Stomach (tissue), 4 donors: ENCODE measurements at regions not wholly inside any gene's neighbourhood (a gene's known extent, or its start where the extent isn't known, plus 50 kb on each side); places are given as distances from the start of the nearest gene placed in this dataset.

ENCODE experiments used
- CTCF ChIP-seq, 7 experiments: fragments of 450-650 bp in 4 of 7; fragments of 200-600 bp in 3 of 7; sonication (generic) in 3 of 7; IDR thresholded peaks; one replicate each; pipeline ENCODE4 v1.5.1; 2016 to 2019; ENCODE audit warnings: antibody characterized with exemption in 7 of 7, control low read depth in 2 of 7, mild to moderate bottlenecking in 1 of 7
- EP300 ChIP-seq: sonication (generic); formaldehyde crosslinking; IDR thresholded peaks from one replicate; pipeline ENCODE4 v1.6.1; 2017; ENCODE audit warnings: antibody characterized with exemption
- POLR2A ChIP-seq, 4 donors: fragments of 450-650 bp; IDR thresholded peaks; one replicate each; pipeline ENCODE4 v1.6.1; 2016; ENCODE audit warnings: antibody characterized with exemption in 4 of 4, control low read depth in 2 of 4, mild to moderate bottlenecking in 1 of 4, moderate library complexity in 1 of 4
- POLR2AphosphoS5 ChIP-seq, 3 donors: sonication (generic); formaldehyde crosslinking; IDR thresholded peaks; one replicate each; pipeline ENCODE4 v1.6.1; 2016; ENCODE audit warnings: antibody characterized with exemption in 3 of 3

DNA sequence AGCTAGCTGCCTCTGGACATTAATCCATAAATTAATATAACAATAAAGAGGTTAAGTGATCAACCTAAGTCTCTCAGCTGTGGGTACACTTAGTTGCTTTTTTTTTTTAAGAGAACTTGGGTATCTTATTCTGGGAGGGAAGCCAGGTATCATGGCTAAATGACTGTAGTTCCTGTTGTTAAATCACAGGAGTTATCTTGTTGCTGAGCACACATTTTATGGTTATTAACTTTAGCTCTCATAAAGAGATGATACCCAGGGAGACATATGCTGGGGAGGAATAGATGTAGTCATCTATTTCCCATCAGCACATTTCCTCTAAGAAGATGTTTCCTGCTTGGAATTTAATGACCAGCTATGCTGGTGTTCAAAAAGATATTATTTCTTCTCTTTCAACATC, 227.8 kb downstream of the PTGER3 start:
- TF ChIP-seq POLR2A (IDR thresholded peaks at IDR 0.05) (no peak), POLR2AphosphoS5 (IDR thresholded peaks at IDR 0.05) (no peak), CTCF (IDR thresholded peaks at IDR 0.05) (no peak), EP300 (no peak)
